Posterior vena cava (tissue), 2 donors: ENCODE measurements at regions not wholly inside any gene's neighbourhood (a gene's known extent, or its start where the extent isn't known, plus 50 kb on each side); places are given as distances from the start of the nearest gene placed in this dataset.
"Not testable (repeated sequence)": the region's sequence is repeated elsewhere in the genome, so short reads cannot be mapped to it uniquely, and the experiment has no call there.

Experiments
- DNase-seq: peaks from one replicate; pipeline ENCODE4 v3.0.0-alpha.2; 2020; ENCODE audit warnings: low spot score
- intact Hi-C, 2 donors: fragments of 100-400 bp; cut with DNase I; formaldehyde crosslinking; loops; one replicate each; pipeline versions ENCODE4 v1.14.1 to v1.14.2; 2022 to 2023
- donor health status: DM: yes; HTN: yes; CAD: no.
- donor health status: DM: yes; HTN: yes; CAD: no.

DNA sequence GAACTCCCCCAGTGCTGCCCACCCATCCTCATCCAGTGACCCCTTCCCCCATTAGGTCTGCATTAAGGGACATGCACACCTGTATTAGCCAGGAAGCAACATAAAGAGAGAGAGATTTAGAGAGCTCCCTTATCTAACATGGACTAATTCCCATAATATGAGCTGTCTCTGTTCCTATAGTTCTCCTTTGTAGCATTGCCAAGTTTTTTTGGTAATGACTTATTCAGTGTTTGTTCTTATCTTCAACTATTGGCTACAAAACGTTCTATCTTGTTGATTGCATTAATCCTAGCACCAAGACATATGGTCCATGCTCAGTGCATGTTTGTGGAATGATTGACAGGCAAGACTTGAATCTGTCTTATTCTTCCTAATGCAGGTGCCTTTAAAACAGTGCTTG lies 264.0 kb downstream of the ADGRL2 start:
- DNase-seq: no peak
- intact Hi-C loops: no loop called here

DNA sequence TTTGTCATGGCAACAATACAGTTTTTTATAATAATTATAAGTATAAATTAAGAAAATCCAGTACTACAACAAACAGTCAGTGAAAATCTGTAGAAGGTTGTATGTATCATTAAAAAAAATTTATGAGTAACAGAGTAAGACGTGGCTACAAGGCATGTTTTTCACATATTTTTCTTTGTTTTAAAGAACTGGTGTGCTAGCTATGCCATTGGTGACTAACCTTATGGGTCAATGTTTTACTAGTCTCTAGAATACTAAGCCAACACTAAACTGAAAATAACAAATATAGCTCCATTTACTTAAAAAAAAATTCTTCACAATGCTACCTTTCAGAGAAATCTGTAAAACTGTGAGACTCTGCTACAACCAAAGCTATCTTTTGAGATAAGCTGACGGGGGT lies 261.5 kb downstream of the ADGRL2 start:
- intact Hi-C loops: no loop called here
- DNase-seq: no peak

DNA sequence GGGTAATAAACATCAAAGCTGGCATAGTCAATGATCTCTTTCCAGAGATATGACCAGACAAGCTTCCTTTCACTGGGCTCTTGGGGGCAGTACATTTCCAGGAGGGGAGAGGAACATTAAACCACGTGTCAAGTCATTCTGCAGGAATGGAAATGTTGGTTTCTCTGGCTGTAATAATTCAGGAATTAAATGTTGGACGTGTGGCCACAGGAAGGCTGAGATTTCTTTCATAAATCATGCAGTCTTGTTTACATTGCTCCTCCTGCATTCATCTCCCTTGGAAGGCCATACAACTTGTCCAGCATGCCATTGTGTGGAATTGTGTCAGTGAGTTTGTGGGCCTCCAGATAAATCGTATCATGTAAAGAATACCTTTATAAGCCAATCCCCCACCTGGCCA lies 259.2 kb downstream of the ADGRL2 start:
- intact Hi-C loops: no loop called here
- no peak for DNase-seq

DNA sequence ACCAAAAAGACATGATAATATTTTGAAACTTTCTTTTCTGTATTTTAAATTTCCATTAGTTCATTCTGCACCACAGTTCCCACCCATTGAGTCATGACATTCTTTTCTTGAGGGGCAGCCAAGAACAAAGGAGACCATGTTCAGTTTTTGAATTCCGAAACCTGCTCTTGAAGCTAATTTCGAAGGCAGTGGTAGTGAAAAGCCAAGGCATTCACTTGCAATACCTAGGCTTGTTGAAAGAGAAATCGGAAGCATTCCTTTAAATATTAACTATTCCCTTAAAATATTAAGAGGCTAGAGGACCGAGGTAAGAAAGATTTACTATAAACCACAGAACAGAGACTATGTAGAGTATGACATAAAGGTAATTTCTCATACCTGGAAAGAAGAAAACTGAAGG lies 256.3 kb downstream of the ADGRL2 start:
- intact Hi-C loops: no loop called here
- DNase-seq: no peak

DNA sequence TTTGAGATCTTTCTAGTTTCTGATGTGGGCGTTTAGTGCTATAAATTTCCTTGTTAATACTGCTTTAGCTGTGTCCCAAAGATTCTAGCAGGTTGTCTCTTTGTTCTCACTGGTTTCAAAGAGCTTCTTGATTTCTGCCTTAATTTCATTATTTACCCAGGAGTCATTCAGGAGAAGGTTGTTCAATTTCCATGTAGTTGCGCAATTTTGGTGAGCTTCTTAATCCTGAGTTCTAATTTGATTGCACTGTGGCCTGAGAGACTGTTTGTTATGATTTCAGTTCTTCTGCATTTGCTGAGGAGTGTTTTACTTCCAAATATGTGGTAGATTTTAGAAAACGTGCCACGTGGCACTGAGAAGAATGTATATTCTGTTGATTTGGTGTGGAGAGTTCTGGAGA lies 254.6 kb downstream of the ADGRL2 start:
- intact Hi-C loops, DNase-seq: not testable (repeated sequence)

DNA sequence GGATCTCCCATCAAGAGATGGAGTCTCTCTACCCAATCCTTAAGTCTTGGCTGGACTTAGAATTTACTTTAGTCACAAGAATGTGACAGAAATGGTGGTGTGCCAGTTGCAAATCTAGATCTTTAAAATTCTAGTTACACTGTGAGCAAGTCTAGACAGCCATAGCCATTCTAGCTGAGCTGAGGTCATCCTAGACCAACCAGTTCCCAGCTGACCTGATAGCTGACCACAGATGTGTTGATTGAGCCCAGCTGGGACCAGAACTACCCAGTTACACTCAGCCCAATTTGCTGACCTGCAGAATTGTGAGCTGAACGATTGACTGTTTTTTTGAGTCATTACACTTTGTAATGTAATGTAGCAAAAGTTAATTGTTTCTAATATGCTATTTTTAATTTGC lies 251.8 kb downstream of the ADGRL2 start:
- intact Hi-C loops: no loop called here
- DNase-seq: no peak

DNA sequence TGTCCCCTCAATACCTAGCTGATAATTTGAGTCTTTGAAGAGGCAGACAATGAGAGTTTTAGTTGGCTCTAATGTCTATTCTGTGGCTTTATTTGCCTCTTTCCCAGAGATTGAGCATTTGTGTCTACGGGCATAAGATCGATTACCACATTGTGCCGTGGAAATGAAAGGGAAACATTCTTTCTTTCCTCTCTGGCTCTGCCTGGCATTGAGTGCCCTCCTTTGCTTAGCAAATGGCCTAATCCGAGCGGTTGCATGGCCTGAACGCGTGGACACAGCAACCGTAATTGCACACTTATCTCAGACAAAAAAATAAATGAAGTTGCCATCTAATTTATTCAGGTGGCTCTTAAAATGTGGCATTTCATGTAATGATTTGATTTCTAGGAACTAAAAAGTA lies 247.9 kb downstream of the ADGRL2 start:
- DNase-seq: no peak
- intact Hi-C loops: no loop called here

DNA sequence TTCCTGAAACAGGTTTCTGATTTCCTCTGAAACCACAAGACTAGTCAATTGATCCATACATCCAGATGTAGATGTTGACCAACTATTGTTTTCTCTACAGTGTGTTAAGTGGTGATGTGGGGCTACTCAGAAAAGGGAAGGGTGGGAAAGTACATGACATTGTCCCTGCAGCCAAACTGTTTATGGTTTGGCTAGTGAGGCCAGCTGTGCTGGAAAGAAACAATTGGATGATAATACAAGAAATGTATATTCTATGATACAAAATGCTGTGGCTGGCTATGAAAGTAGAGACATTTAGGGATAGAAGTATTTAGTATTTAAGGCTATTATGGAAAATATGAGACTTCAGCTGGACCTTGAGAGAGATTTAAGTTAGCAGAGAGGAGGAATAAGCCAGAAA lies 244.5 kb downstream of the ADGRL2 start:
- DNase-seq: no peak
- intact Hi-C loops: no loop called here

DNA sequence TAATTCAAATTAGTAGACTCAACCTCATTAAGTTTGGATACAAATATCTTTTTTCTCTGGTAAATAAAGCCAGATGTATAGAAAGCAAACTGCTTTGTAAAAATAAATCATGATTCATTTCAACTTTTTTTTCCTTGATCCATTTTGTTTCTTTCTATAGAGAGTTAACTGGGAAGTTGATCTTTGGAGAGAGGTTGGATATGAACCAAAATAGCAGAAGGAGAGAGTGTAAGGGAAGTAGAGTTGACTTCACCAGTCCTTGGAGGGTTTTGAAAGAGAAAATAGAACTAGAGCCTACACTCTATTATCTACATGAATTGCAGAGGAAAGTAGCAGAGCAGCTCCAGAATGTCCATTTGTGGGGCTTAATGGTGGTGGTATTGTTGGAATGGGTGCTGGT lies 243.8 kb downstream of the ADGRL2 start:
- DNase-seq: no peak
- intact Hi-C loops: no loop called here

DNA sequence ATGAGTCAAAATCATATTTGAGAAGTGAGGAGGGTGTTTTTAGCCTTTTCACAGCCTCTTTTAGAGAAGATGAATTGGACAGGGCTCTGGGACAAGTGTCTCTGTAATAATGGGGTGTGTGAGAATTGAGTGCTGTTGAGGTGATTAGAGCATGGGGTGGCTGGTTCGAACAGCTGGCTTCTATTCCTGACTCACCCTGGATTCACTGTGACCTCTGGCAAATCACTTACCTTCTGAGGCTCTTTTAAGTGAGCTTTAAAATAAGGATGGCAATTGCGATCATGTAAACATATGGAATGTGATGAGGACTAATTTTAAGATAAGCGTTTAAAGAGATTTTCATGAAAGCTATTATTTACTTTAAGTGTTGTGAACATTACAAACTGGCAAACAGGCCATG lies 243.4 kb downstream of the ADGRL2 start:
- intact Hi-C loops: no loop called here
- DNase-seq: no peak

DNA sequence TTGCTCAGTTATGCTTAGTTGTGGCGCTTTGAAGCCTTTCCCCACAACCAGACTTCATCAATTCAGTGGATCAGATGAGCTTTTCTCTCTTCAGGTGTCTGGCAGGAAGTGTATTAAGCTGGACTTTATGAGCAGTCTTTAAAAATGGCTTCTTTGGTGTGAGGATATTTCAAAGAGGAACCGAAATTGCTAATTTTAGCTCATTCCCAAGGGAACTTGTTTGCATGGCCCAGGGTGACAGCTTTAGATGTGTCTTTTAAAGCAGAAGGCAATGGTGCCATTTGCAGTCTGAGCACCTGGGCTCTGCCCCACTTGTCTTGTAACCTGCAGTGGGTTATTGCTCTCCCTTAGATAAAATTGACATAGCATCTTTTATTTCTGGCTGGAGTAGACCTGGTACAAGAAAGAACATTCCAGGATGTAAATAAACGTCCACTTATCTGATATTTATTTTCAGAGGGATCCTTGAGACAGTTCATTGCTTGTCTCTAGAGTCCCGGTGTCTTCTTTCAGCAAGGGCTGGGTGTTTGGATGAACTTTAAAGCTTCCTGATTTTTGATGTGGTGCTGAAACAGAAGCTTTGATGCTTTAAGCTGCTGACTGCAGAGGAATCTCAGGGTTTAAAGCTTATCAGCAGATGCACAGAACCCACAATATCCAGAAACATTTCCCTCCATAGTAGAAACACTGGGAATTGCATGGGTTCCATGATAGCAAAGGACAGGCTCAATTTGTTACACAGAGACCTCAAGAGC lies 241.7 kb downstream of the ADGRL2 start:
- no peak for DNase-seq
- intact Hi-C loops: no loop called here
